Thoracic aorta (tissue), 2 donors: ENCODE measurements at regions not wholly inside any gene's neighbourhood (a gene's known extent, or its start where the extent isn't known, plus 50 kb on each side); places are given as distances from the start of the nearest gene placed in this dataset.

Experiments
- ATAC-seq: fragments of 150-250 bp; one replicate; pipeline ENCODE4 v1.8.0; 2017; ENCODE audit warnings: low read depth; ENCODE audit not compliant: insufficient number of reproducible peaks, low FRiP score
- DNase-seq: peaks from one replicate; pipeline ENCODE4 v3.0.0-alpha.2; 2020; ENCODE audit warnings: low spot score
- H3K27ac ChIP-seq, 2 donors: fragments of 200-600 bp; sonication (generic); 1 replicate in 1 of 2; 2 replicates in 1 of 2; pipeline ENCODE4 v1.5.1; 2016; ENCODE audit warnings: mild to moderate bottlenecking in 2 of 2, moderate library complexity in 2 of 2
- H3K27me3 ChIP-seq: fragments of 200-600 bp; sonication (generic); replicated peaks from 2 replicates; pipeline ENCODE4 v1.6.0; 2016; ENCODE audit warnings: mild to moderate bottlenecking; ENCODE audit not compliant: insufficient read depth
- H3K36me3 ChIP-seq: fragments of 200-600 bp; sonication (generic); one replicate; pipeline ENCODE4 v1.5.1; 2016
- H3K4me1 ChIP-seq, 2 donors: fragments of 200-600 bp; sonication (generic); 1 replicate in 1 of 2; 2 replicates in 1 of 2; pipeline versions ENCODE4 v1.5.1 to v1.6.0; 2016; ENCODE audit warnings: low read depth in 2 of 2, mild to moderate bottlenecking in 1 of 2; ENCODE audit not compliant: control insufficient read depth in 1 of 2
- H3K4me3 ChIP-seq: fragments of 200-600 bp; sonication (generic); 2 replicates; pipeline ENCODE4 v1.5.1; 2016; ENCODE audit warnings: mild to moderate bottlenecking
- H3K9me3 ChIP-seq: fragments of 200-600 bp; sonication (generic); 2 replicates; pipeline ENCODE4 v1.5.1; 2016
- CTCF ChIP-seq: fragments of 200-600 bp; sonication (generic); IDR thresholded peaks from one replicate; pipeline ENCODE4 v1.5.1; 2019; ENCODE audit warnings: antibody characterized with exemption

GRCh38 chr17:14953405-14953804, 311.7 kb downstream of the PMP22 start:
- DNase-seq (no peak), ATAC-seq (no peak)
- no peaks in the 10 kb centered on the region for H3K36me3 ChIP-seq
- no peaks in the 10 kb centered on the region for H3K4me1 ChIP-seq
- no peak overlapping the region for H3K4me3 ChIP-seq
- H3K27ac ChIP-seq, result no peak overlapping the region
- no peaks in the 10 kb centered on the region for H3K27me3 ChIP-seq
- H3K9me3 ChIP-seq, result no peaks in the 10 kb centered on the region
- TF ChIP-seq CTCF, result no peak

- H3K36me3 ChIP-seq, result no peaks in the 10 kb centered on the region
- H3K9me3 ChIP-seq, result no peaks in the 10 kb centered on the region
- H3K27me3 ChIP-seq, result no peaks in the 10 kb centered on the region
- no peak overlapping the region for H3K4me3 ChIP-seq
- ATAC-seq (no peak), DNase-seq (no peak)
- no peak overlapping the region for H3K27ac ChIP-seq
- no peak for TF ChIP-seq CTCF
- H3K4me1 ChIP-seq, result no peaks in the 10 kb centered on the region
Measured at GRCh38 chr17:14950686-14951085, 314.4 kb downstream of the PMP22 start.

DNA sequence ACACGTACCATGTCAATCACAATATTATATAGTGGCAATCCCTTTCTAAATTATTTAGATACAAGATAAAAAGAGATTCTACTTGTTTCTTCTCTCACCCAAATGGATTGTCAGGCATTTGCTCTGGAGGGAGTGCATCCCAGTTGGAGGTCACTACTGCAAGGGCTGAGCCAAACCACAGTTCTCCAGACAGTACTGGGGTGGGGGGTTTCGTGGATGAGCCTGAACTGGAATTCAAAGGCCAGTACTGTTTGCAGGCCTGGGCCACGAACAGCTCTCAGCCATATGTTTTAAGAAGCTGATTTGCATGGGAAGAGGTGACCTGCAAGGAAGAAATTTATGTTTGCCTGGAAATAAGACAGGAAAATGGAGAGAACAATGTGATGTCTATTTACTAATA, 314.9 kb downstream of the PMP22 start:
- TF ChIP-seq CTCF, result no peak
- no peaks in the 10 kb centered on the region for H3K36me3 ChIP-seq
- H3K27me3 ChIP-seq, result no peaks in the 10 kb centered on the region
- ATAC-seq (no peak), DNase-seq (no peak)
- no peaks in the 10 kb centered on the region for H3K4me1 ChIP-seq
- H3K27ac ChIP-seq, result no peak overlapping the region
- H3K9me3 ChIP-seq, result no peaks in the 10 kb centered on the region
- no peak overlapping the region for H3K4me3 ChIP-seq

GRCh38 chr17:14947671-14948070, 317.5 kb downstream of the PMP22 start:
- no peak for TF ChIP-seq CTCF
- no peaks in the 10 kb centered on the region for H3K4me1 ChIP-seq
- H3K27ac ChIP-seq, result no peak overlapping the region
- H3K9me3 ChIP-seq, result no peaks in the 10 kb centered on the region
- no peaks in the 10 kb centered on the region for H3K36me3 ChIP-seq
- H3K27me3 ChIP-seq, result no peaks in the 10 kb centered on the region
- no peak for DNase-seq
- no peak overlapping the region for H3K4me3 ChIP-seq
- no peak for ATAC-seq

GRCh38 chr17:14946481-14946880, 318.6 kb downstream of the PMP22 start:
- H3K27ac ChIP-seq, result no peak overlapping the region
- H3K36me3 ChIP-seq, result no peaks in the 10 kb centered on the region
- ATAC-seq, result no peak
- H3K9me3 ChIP-seq, result no peaks in the 10 kb centered on the region
- H3K4me3 ChIP-seq, result no peak overlapping the region
- no peaks in the 10 kb centered on the region for H3K4me1 ChIP-seq
- no peaks in the 10 kb centered on the region for H3K27me3 ChIP-seq
- TF ChIP-seq CTCF, result no peak
- DNase-seq, result no peak
